Tibial nerve (tissue), 4 donors: ENCODE measurements at regions not wholly inside any gene's neighbourhood (a gene's known extent, or its start where the extent isn't known, plus 50 kb on each side); places are given as distances from the start of the nearest gene placed in this dataset. TPM values are rescaled to one million over a fixed set of nuclear protein-coding genes. Genes with fewer than 3 reads are reported as not detected.
"Not testable (repeated sequence)": the region's sequence is repeated elsewhere in the genome, so short reads cannot be mapped to it uniquely, and the experiment has no call there.

Experiments used
- DNase-seq, 2 donors: peaks; one replicate each; pipeline ENCODE4 v3.0.0-alpha.2; 2019; ENCODE audit warnings: low spot score in 2 of 2
- H3K27ac ChIP-seq, 4 donors: fragments of 200-600 bp; sonication (generic) in 3 of 4; one replicate each; pipeline ENCODE4 v1.5.1; 2017 to 2019; ENCODE audit warnings: mild to moderate bottlenecking in 1 of 4
- H3K27me3 ChIP-seq, 2 donors: fragments of 200-600 bp; sonication (generic) in 1 of 2; one replicate each; pipeline versions ENCODE4 v1.5.1 to v1.6.0; 2017 to 2019
- H3K36me3 ChIP-seq, 3 donors: fragments of 200-600 bp; sonication (generic); one replicate each; pipeline ENCODE4 v1.5.1; 2018 to 2019
- H3K4me1 ChIP-seq, 4 donors: fragments of 200-600 bp; sonication (generic) in 3 of 4; one replicate each; pipeline ENCODE4 v1.5.1; 2017 to 2019
- H3K4me3 ChIP-seq, 4 donors: fragments of 200-600 bp; sonication (generic) in 3 of 4; one replicate each; pipeline ENCODE4 v1.5.1; 2017 to 2019; ENCODE audit warnings: mild to moderate bottlenecking in 1 of 4, moderate library complexity in 1 of 4
- H3K9me3 ChIP-seq, 4 donors: fragments of 200-600 bp; sonication (generic) in 3 of 4; one replicate each; pipeline ENCODE4 v1.5.1; 2017 to 2019
- CTCF ChIP-seq, 5 experiments: fragments of 200-600 bp in 3 of 5; fragments of 450-650 bp in 2 of 5; sonication (generic) in 3 of 5; IDR thresholded peaks; one replicate each; pipeline ENCODE4 v1.5.1; 2016 to 2019; ENCODE audit warnings: antibody characterized with exemption in 5 of 5, mild to moderate bottlenecking in 3 of 5, moderate library complexity in 2 of 5
- EP300 ChIP-seq, 2 donors: sonication (generic); formaldehyde crosslinking; IDR thresholded peaks; one replicate each; pipeline ENCODE4 v1.6.1; 2017; ENCODE audit warnings: antibody characterized with exemption in 2 of 2, mild to moderate bottlenecking in 1 of 2
- POLR2A ChIP-seq, 2 donors: fragments of 450-650 bp; IDR thresholded peaks; one replicate each; pipeline ENCODE4 v1.6.1; 2017; ENCODE audit warnings: antibody characterized with exemption in 2 of 2, mild to moderate bottlenecking in 2 of 2, moderate library complexity in 2 of 2
- WGBS, 2 donors: methylation state at CpG; one replicate each; pipeline ENCODE4 v1.1.5; 2018; 5-methylcytosine and 5-hydroxymethylcytosine counted together
- small RNA-seq: library from RNA; depleted of rRNA; stranded (forward); fragments of <200 nt; gene quantifications from one replicate; pipeline ENCODE3, GENCODE V24; 2016

GRCh38 chrX:108875548-108875947, 139.2 kb upstream of the IRS4 start:
- no peaks in the 10 kb centered on the region for H3K4me1 ChIP-seq
- no peak overlapping the region for H3K4me3 ChIP-seq
- no peaks in the 10 kb centered on the region for H3K9me3 ChIP-seq
- H3K27ac ChIP-seq, result no peak overlapping the region
- no peaks in the 10 kb centered on the region for H3K27me3 ChIP-seq
- H3K36me3 ChIP-seq, result no peaks in the 10 kb centered on the region
- no peak for DNase-seq
- TF ChIP-seq EP300 (IDR thresholded peaks at IDR 0.05), result no peak
- no peak for TF ChIP-seq CTCF (IDR thresholded peaks at IDR 0.05)
- TF ChIP-seq POLR2A (IDR thresholded peaks at IDR 0.05), result no peak

GRCh38 chrX:108843039-108843438, 106.7 kb upstream of the IRS4 start:
- H3K4me1 ChIP-seq, H3K36me3 ChIP-seq, H3K9me3 ChIP-seq, DNase-seq, H3K4me3 ChIP-seq, H3K27me3 ChIP-seq, H3K27ac ChIP-seq: not testable (repeated sequence)
- WGBS, 2 donors, result 79 to 89% methylated on average over 1 of the region's 1 CpG

- H3K27ac ChIP-seq, result no peak overlapping the region
- WGBS, 2 donors, result 84 to 92% methylated on average over 4 of the region's 4 CpGs
- no peaks in the 10 kb centered on the region for H3K4me1 ChIP-seq
These were observed 97.6 kb upstream of the IRS4 start for GRCh38 chrX:108833993-108834392.

GRCh38 chrX:108811891-108812290, 75.5 kb upstream of the IRS4 start:
- no peak overlapping the region for H3K27ac ChIP-seq
- DNase-seq, result no peak
- TF ChIP-seq CTCF (IDR thresholded peaks at IDR 0.05) (no peak), POLR2A (IDR thresholded peaks at IDR 0.05) (no peak), EP300 (IDR thresholded peaks at IDR 0.05) (no peak)

More at GRCh38 chrX:108833993-108834392, 97.6 kb upstream of the IRS4 start:
- no peaks in the 10 kb centered on the region for H3K27me3 ChIP-seq
- no peaks in the 10 kb centered on the region for H3K36me3 ChIP-seq
- no peak for DNase-seq
- TF ChIP-seq EP300 (IDR thresholded peaks at IDR 0.05), result no peak
- no peak for TF ChIP-seq POLR2A (IDR thresholded peaks at IDR 0.05)
- no peak for TF ChIP-seq CTCF (IDR thresholded peaks at IDR 0.05)
- no peaks in the 10 kb centered on the region for H3K9me3 ChIP-seq
- H3K4me3 ChIP-seq, result no peak overlapping the region

GRCh38 chrX:108795240-108795639, 58.9 kb upstream of the IRS4 start:
- no peaks in the 10 kb centered on the region for H3K4me1 ChIP-seq
- H3K9me3 ChIP-seq, result no peaks in the 10 kb centered on the region
- no peak for DNase-seq
- H3K27me3 ChIP-seq, result no peaks in the 10 kb centered on the region
- TF ChIP-seq CTCF (IDR thresholded peaks at IDR 0.05) (no peak), EP300 (IDR thresholded peaks at IDR 0.05) (no peak), POLR2A (IDR thresholded peaks at IDR 0.05) (no peak)
- no peak overlapping the region for H3K4me3 ChIP-seq
- H3K27ac ChIP-seq, result no peak overlapping the region
- H3K36me3 ChIP-seq, result no peaks in the 10 kb centered on the region
- WGBS, 2 donors, result 87 to 99% methylated on average over 3 of the region's 3 CpGs

More at GRCh38 chrX:108811891-108812290, 75.5 kb upstream of the IRS4 start:
- Histone ChIP-seq H3K36me3 (no peaks in the 10 kb centered on the region), H3K4me1 (no peaks in the 10 kb centered on the region), H3K4me3 (no peak overlapping the region), H3K9me3 (peaks cover 0 to 2% (median 0%) of the 10 kb centered on the region in 4 donors), H3K27me3 (no peaks in the 10 kb centered on the region)

Small RNAs in the stretch of these regions (small RNA-seq; reads per million reads assigned to genes)
- gene MIR6087 (2.1 reads per million, percentile 63 among the genes with 10 or more reads in this experiment), gene RNU6-309P (not detected)
